GM19328 (cell line): ENCODE measurements at regions not wholly inside any gene's neighbourhood (a gene's known extent, or its start where the extent isn't known, plus 50 kb on each side); places are given as distances from the start of the nearest gene placed in this dataset.
"Not testable (repeated sequence)": the region's sequence is repeated elsewhere in the genome, so short reads cannot be mapped to it uniquely, and the experiment has no call there.

Experiments used
- ATAC-seq: cut with Tn5 transposase; IDR thresholded peaks from one replicate; pipeline ENCODE4 v1.9.1; 2021; ENCODE audit warnings: mild to moderate bottlenecking, moderate library complexity; ENCODE audit not compliant: unreplicated experiment

GRCh38 chr6:23618366-23618765 lies 507.6 kb upstream of the NRSN1 start:
- ATAC-seq, result no peak

GRCh38 chr6:23620911-23621401 lies 505.1 kb upstream of the NRSN1 start:
- ATAC-seq, result no peak

- ATAC-seq, result no peak
These were observed 495.0 kb upstream of the NRSN1 start for GRCh38 chr6:23630726-23631635.

GRCh38 chr6:23633996-23634395 lies 492.0 kb upstream of the NRSN1 start:
- no peak for ATAC-seq

GRCh38 chr6:23635150-23635549 lies 490.9 kb upstream of the NRSN1 start:
- ATAC-seq, result no peak

- no peak for ATAC-seq
These were observed 488.7 kb upstream of the NRSN1 start for GRCh38 chr6:23637296-23637695.

- no peak for ATAC-seq
These were observed 483.2 kb upstream of the NRSN1 start for GRCh38 chr6:23642849-23643248.

- no peak for ATAC-seq
These were observed 479.0 kb upstream of the NRSN1 start for GRCh38 chr6:23647045-23647444.

GRCh38 chr6:23650676-23651075 lies 475.3 kb upstream of the NRSN1 start:
- no peak for ATAC-seq

GRCh38 chr6:23654745-23655144 lies 471.3 kb upstream of the NRSN1 start:
- ATAC-seq, result no peak

GRCh38 chr6:23655525-23655924 lies 470.5 kb upstream of the NRSN1 start:
- ATAC-seq, result no peak

- no peak for ATAC-seq
These were observed 469.5 kb upstream of the NRSN1 start for GRCh38 chr6:23656255-23657194.

- no peak for ATAC-seq
These were observed 466.9 kb upstream of the NRSN1 start for GRCh38 chr6:23659125-23659524.

- no peak for ATAC-seq
These were observed 464.5 kb upstream of the NRSN1 start for GRCh38 chr6:23661549-23661948.

- ATAC-seq, result no peak
These were observed 462.9 kb upstream of the NRSN1 start for GRCh38 chr6:23663096-23663495.

GRCh38 chr6:23663652-23664051 lies 462.4 kb upstream of the NRSN1 start:
- no peak for ATAC-seq

GRCh38 chr6:23665911-23666310 lies 460.1 kb upstream of the NRSN1 start:
- ATAC-seq, result not testable (repeated sequence)

- no peak for ATAC-seq
These were observed 453.3 kb upstream of the NRSN1 start for GRCh38 chr6:23672737-23673136.

GRCh38 chr6:23678626-23679025 lies 447.4 kb upstream of the NRSN1 start:
- ATAC-seq, result no peak

- ATAC-seq, result no peak
These were observed 444.3 kb upstream of the NRSN1 start for GRCh38 chr6:23681743-23682142.

- ATAC-seq, result no peak
These were observed 437.4 kb upstream of the NRSN1 start for GRCh38 chr6:23688650-23689049.
